HL-60 (cell line): ENCODE measurements at regions not wholly inside any gene's neighbourhood (a gene's known extent, or its start where the extent isn't known, plus 50 kb on each side); places are given as distances from the start of the nearest gene placed in this dataset.

Source experiments
- DNase-seq, 2 experiments: peaks; one replicate each; pipeline ENCODE4 v3.0.0-alpha.2; 2010 to 2020; ENCODE audit warnings: low read depth in 1 of 2, low spot score in 1 of 2
- H3K27ac ChIP-seq: fragments of 250-450 bp; sonication (Bioruptor Pico); replicated peaks from 2 replicates; pipeline ENCODE4 v1.5.1; 2020; ENCODE audit warnings: mild to moderate bottlenecking, moderate library complexity
- H3K27me3 ChIP-seq: fragments of 250-450 bp; sonication (Bioruptor Pico); 2 replicates; pipeline ENCODE4 v1.5.1; 2021; ENCODE audit warnings: mild to moderate bottlenecking, moderate library complexity; ENCODE audit not compliant: insufficient read depth, poor library complexity, severe bottlenecking
- H3K4me3 ChIP-seq: replicated peaks from 2 replicates; pipeline ENCODE4 v1.5.1; 2011; ENCODE audit warnings: mild to moderate bottlenecking, control low read depth, low read length; ENCODE audit not compliant: insufficient read depth
- GABPA ChIP-seq: IDR thresholded peaks from 2 replicates; pipeline ENCODE4 v1.6.1; 2012; ENCODE audit warnings: low read depth
- POLR2AphosphoS5 ChIP-seq: IDR thresholded peaks from 2 replicates; pipeline ENCODE4 v1.6.1; 2012; ENCODE audit warnings: low read depth
- SPI1 ChIP-seq: IDR thresholded peaks from 2 replicates; pipeline ENCODE4 v1.6.1; 2012; ENCODE audit warnings: low read depth, mild to moderate bottlenecking, borderline replicate concordance
- TF ChIP-seq, protein P1 (sequence below): IDR thresholded peaks from one replicate; pipeline ENCODE4 v1.5.1; 2011; ENCODE audit warnings: low read length, control low read depth, inconsistent platforms; ENCODE audit not compliant: insufficient read depth
- TF ChIP-seq, protein P2 (sequence below): IDR thresholded peaks from 2 replicates; pipeline ENCODE4 v1.6.1; 2012; ENCODE audit warnings: low read depth; ENCODE audit not compliant: insufficient replicate concordance

DNA sequence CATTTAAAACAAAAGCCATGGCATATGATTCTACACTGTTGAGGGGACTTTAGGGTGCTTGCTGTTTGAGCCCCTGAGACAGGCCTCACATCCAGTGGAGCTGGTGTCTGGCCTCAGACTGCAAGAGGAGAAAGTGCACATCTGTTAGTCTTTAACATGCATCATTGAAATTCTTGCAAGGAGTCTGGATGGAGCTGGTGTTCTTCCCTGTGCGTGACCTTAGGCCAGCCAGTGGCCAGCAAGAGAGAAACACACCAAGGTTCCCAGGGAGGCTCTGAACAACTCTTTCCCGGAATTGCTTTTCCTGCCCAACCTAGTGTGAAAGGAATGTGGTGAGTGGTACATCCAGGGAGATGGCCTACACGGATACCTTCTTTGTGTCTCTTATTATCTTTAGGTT lies 282.8 kb upstream of the TNC start:
- DNase-seq, result no peak
- H3K27ac ChIP-seq, result no peak overlapping the region
- no peaks in the 10 kb centered on the region for H3K27me3 ChIP-seq
- H3K4me3 ChIP-seq, result no peak overlapping the region
- TF ChIP-seq, protein P1, sequence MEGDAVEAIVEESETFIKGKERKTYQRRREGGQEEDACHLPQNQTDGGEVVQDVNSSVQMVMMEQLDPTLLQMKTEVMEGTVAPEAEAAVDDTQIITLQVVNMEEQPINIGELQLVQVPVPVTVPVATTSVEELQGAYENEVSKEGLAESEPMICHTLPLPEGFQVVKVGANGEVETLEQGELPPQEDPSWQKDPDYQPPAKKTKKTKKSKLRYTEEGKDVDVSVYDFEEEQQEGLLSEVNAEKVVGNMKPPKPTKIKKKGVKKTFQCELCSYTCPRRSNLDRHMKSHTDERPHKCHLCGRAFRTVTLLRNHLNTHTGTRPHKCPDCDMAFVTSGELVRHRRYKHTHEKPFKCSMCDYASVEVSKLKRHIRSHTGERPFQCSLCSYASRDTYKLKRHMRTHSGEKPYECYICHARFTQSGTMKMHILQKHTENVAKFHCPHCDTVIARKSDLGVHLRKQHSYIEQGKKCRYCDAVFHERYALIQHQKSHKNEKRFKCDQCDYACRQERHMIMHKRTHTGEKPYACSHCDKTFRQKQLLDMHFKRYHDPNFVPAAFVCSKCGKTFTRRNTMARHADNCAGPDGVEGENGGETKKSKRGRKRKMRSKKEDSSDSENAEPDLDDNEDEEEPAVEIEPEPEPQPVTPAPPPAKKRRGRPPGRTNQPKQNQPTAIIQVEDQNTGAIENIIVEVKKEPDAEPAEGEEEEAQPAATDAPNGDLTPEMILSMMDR, result no peak
- no peak for TF ChIP-seq POLR2AphosphoS5
- TF ChIP-seq, protein P2, sequence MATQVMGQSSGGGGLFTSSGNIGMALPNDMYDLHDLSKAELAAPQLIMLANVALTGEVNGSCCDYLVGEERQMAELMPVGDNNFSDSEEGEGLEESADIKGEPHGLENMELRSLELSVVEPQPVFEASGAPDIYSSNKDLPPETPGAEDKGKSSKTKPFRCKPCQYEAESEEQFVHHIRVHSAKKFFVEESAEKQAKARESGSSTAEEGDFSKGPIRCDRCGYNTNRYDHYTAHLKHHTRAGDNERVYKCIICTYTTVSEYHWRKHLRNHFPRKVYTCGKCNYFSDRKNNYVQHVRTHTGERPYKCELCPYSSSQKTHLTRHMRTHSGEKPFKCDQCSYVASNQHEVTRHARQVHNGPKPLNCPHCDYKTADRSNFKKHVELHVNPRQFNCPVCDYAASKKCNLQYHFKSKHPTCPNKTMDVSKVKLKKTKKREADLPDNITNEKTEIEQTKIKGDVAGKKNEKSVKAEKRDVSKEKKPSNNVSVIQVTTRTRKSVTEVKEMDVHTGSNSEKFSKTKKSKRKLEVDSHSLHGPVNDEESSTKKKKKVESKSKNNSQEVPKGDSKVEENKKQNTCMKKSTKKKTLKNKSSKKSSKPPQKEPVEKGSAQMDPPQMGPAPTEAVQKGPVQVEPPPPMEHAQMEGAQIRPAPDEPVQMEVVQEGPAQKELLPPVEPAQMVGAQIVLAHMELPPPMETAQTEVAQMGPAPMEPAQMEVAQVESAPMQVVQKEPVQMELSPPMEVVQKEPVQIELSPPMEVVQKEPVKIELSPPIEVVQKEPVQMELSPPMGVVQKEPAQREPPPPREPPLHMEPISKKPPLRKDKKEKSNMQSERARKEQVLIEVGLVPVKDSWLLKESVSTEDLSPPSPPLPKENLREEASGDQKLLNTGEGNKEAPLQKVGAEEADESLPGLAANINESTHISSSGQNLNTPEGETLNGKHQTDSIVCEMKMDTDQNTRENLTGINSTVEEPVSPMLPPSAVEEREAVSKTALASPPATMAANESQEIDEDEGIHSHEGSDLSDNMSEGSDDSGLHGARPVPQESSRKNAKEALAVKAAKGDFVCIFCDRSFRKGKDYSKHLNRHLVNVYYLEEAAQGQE, result no peak
- TF ChIP-seq SPI1, result no peak
- no peak for TF ChIP-seq GABPA

DNA sequence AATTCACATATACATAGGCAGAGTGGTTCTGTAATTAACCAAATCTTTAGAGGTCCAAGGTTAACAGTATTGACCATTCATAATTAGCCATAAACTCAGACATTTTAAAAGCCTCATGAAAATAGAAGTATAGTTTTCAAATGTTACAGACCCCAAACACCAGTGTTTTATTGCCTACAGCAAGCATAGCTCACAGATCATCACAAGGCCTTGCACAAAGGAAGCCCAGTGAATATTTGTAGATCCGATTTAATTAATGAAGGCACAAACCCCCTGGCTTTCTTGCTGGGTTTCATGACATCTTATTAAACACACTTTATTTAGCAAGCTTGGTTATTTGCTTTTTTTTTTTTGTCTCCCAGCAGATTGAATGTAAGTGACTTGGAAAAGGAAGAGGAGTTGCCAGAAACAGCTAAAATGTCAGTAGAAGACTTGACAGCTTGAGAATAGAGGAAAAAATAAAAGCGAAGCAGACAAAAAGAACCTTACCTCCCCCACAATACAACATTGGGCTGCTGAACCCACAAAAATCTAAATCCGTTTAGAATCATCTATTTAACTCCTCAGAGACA lies 283.9 kb upstream of the TNC start:
- no peak overlapping the region for H3K4me3 ChIP-seq
- no peak overlapping the region for H3K27ac ChIP-seq
- TF ChIP-seq, protein P2, result no peak
- TF ChIP-seq POLR2AphosphoS5, result no peak
- TF ChIP-seq, protein P1, result no peak
- no peak for TF ChIP-seq GABPA
- TF ChIP-seq SPI1, result no peak
- no peaks in the 10 kb centered on the region for H3K27me3 ChIP-seq
- DNase-seq, result no peak

DNA sequence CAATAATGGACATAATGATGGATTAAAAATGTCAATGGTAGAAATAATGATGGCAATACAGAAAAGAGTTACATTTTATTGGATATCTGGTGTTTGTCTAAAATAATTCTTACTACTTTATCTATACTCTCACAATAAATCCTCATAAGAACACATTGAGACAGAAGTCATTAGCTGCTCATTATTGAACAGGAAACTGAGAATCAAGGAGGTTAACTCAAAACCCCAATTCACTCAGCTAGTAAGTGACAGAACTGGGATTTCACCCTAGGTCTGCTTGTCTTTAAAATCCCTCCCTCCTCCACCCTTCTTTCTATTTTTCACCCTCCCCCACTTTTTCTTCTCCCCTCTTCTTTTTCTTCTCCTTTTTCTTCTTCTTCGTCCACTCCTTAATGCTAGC lies 285.8 kb upstream of the TNC start:
- Histone ChIP-seq H3K27ac (no peak overlapping the region), H3K27me3 (no peaks in the 10 kb centered on the region), H3K4me3 (no peak overlapping the region)
- TF ChIP-seq, protein P1, result no peak
- TF ChIP-seq, protein P2, result no peak
- no peak for TF ChIP-seq POLR2AphosphoS5
- no peak for TF ChIP-seq GABPA
- TF ChIP-seq SPI1, result no peak
- DNase-seq, result no peak
